ENCODE measurements at regions not wholly inside any gene's neighbourhood (a gene's known extent, or its start where the extent isn't known, plus 50 kb on each side); places are given as distances from the start of the nearest gene placed in this dataset.

- H2AK9ac ChIP-seq (replicated peaks; ENCODE audit: low read depth, low read length, poor library complexity), result no peak overlapping the region
- H3K9ac ChIP-seq (ENCODE audit: low read depth, low read length), result no peak overlapping the region
- no TSS peak for BruUV-seq (replicated peaks)
- H3K4me1 ChIP-seq (ENCODE audit: control insufficient read depth, insufficient read depth, low read length), result peaks cover 4% of the 10 kb centered on the region; the same call in 1 of the 2 replicates
- 32% methylated on average over 38 of the region's 79 CpGs; no CpG with 5 or more reads in 1 of the 2 experiments for WGBS, 2 experiments (ENCODE audit: extremely low coverage in 2 of 2, insufficient read length in 1 of 2)
- no peaks in the 10 kb centered on the region for H3K79me1 ChIP-seq (ENCODE audit: low read depth in 1 of 2, low read length in 2 of 2)
- no peak overlapping the region for H2AK5ac ChIP-seq (ENCODE audit: low read depth, low read length)
- no peak overlapping the region for H3K56ac ChIP-seq (ENCODE audit: extremely low read depth, insufficient read depth, low read length)
- dilution Hi-C loops (cut with HindIII; ENCODE audit: low sequenced_read_pairs, unreplicated experiment) (no loop called here), in situ Hi-C loops (cut with MboI; ENCODE audit: low sequenced_read_pairs) (no loop called here), intact Hi-C loops (cut with micrococcal nuclease) (no loop called here)
- peak overlapping the region; percentile 13; the same call in 1 of the 2 replicates for H3K4me2 ChIP-seq (ENCODE audit: low read depth, low read length)
- peaks cover 13% of the 10 kb centered on the region for H3K9me3 ChIP-seq (ENCODE audit: control insufficient read depth, insufficient read depth, low read length)
- peak overlapping the region; percentile 49 for H2AFZ ChIP-seq (replicated peaks; ENCODE audit: low read length, poor library complexity)
- no peak overlapping the region for H3K27ac ChIP-seq (ENCODE audit: insufficient read depth, low read length)
- H3K18ac ChIP-seq (ENCODE audit: low read depth, low read length), result no peak overlapping the region
- H3K36me3 ChIP-seq (ENCODE audit: control insufficient read depth, insufficient read depth, low read length), result no peaks in the 10 kb centered on the region
- no peak for ATAC-seq (ENCODE audit: low read depth)
- H4K91ac ChIP-seq (ENCODE audit: insufficient read depth, low read depth, low read length), result no peak overlapping the region
- ChIA-PET POLR2A (ENCODE audit: unreplicated experiment) (no interaction called here), CTCF (no interaction called here)
- no peak overlapping the region for H3K23ac ChIP-seq (ENCODE audit: low read depth, low read length)
- H4K5ac ChIP-seq (ENCODE audit: low read depth, low read length), result no peak overlapping the region
- no peak overlapping the region for H2BK5ac ChIP-seq (ENCODE audit: low read depth, low read length, poor library complexity, severe bottlenecking)
- H2BK20ac ChIP-seq (ENCODE audit: low read depth, low read length), result no peak overlapping the region
- no peak for DNase-seq
- no peak overlapping the region for H3K4me3 ChIP-seq (ENCODE audit: insufficient read depth, low read depth, low read length)
- no peak overlapping the region for H2BK15ac ChIP-seq (ENCODE audit: low read depth, low read length)
- no peak overlapping the region for H2BK120ac ChIP-seq (ENCODE audit: low read depth, low read length)
- H4K8ac ChIP-seq (ENCODE audit: low read depth in 2 of 2, low read length in 2 of 2), result no peak overlapping the region
- H3K4ac ChIP-seq (ENCODE audit: low read depth, low read length), result no peak overlapping the region
- no peaks in the 10 kb centered on the region for H3K9me1 ChIP-seq (ENCODE audit: insufficient read depth, low read length)
- H4K20me1 ChIP-seq (ENCODE audit: insufficient read depth, low read length), result no peaks in the 10 kb centered on the region
- no peak overlapping the region for H3K14ac ChIP-seq (replicated peaks; ENCODE audit: low read depth, low read length)
- H3K27me3 ChIP-seq (ENCODE audit: control insufficient read depth, insufficient read depth, low read length), result peaks cover 60% of the 10 kb centered on the region
- TF ChIP-seq CEBPB (IDR thresholded peaks at IDR 0.05; ENCODE audit: low read depth, low read length) (no peak), FOS (IDR thresholded peaks at IDR 0.05; ENCODE audit: low read depth, low read length) (no peak), CTCF (conservative IDR thresholded peaks at IDR 0.05; ENCODE audit: low read depth, low read length) (no peak), ELK1 (IDR thresholded peaks at IDR 0.05; ENCODE audit: borderline replicate concordance, low read depth, low read length) (no peak), MAFK (IDR thresholded peaks at IDR 0.05; ENCODE audit: low read depth, low read length) (no peak), RFX5 (IDR thresholded peaks at IDR 0.05; ENCODE audit: low read depth, low read length) (no peak), MXI1 (IDR thresholded peaks at IDR 0.05; ENCODE audit: borderline replicate concordance, low read depth, low read length) (no peak), CHD1 (IDR thresholded peaks at IDR 0.05; ENCODE audit: low read depth, low read length) (no peak), RAD21 (IDR thresholded peaks at IDR 0.05; ENCODE audit: low read length) (no peak), SMC3 (IDR thresholded peaks at IDR 0.05; ENCODE audit: low read depth, low read length) (no peak), BHLHE40 (IDR thresholded peaks at IDR 0.05; ENCODE audit: low read depth, low read length) (no peak), POLR2A (IDR thresholded peaks at IDR 0.05; ENCODE audit: low read depth, low read length) (no peak), RCOR1 (IDR thresholded peaks at IDR 0.05; ENCODE audit: insufficient replicate concordance, low read length) (no peak), USF2 (IDR thresholded peaks at IDR 0.05; ENCODE audit: low read depth, low read length) (no peak), NFE2L2 (IDR thresholded peaks at IDR 0.05; ENCODE audit: low read depth, low read length) (no peak)
These were observed 60.1 kb upstream of the EIF5 start for GRCh38 chr14:103273745-103274615.
